ENCODE measurements at regions not wholly inside any gene's neighbourhood (a gene's known extent, or its start where the extent isn't known, plus 50 kb on each side); places are given as distances from the start of the nearest gene placed in this dataset.

DNA sequence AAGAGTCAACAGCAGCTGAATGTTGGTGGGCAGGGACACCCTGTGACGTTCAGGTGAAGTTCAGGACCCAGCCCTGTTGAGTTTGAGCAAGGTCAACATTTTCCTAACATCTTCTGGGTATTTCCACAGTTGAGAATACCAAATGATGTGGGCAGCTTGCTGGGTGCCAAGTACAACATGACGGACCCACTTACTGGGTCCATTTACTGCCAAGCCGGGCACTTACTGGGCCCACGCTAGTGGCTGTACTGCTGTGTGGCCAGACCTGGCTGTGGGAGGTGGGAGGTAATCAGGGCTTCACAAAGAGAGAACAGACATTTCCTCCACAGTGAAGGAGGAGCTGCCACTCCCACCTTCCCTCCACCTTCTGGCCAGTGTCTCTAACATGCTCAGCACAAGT lies 99.2 kb downstream of the PSMG1 start:
- no peak overlapping the region for H3K4me3 ChIP-seq (ENCODE audit: low read length)
- TF ChIP-seq, protein P1, sequence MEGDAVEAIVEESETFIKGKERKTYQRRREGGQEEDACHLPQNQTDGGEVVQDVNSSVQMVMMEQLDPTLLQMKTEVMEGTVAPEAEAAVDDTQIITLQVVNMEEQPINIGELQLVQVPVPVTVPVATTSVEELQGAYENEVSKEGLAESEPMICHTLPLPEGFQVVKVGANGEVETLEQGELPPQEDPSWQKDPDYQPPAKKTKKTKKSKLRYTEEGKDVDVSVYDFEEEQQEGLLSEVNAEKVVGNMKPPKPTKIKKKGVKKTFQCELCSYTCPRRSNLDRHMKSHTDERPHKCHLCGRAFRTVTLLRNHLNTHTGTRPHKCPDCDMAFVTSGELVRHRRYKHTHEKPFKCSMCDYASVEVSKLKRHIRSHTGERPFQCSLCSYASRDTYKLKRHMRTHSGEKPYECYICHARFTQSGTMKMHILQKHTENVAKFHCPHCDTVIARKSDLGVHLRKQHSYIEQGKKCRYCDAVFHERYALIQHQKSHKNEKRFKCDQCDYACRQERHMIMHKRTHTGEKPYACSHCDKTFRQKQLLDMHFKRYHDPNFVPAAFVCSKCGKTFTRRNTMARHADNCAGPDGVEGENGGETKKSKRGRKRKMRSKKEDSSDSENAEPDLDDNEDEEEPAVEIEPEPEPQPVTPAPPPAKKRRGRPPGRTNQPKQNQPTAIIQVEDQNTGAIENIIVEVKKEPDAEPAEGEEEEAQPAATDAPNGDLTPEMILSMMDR (conservative IDR thresholded peaks at IDR 0.05; ENCODE audit: low read depth, low read length), result no peak
- no peak for DNase-seq (ENCODE audit: low read depth)

DNA sequence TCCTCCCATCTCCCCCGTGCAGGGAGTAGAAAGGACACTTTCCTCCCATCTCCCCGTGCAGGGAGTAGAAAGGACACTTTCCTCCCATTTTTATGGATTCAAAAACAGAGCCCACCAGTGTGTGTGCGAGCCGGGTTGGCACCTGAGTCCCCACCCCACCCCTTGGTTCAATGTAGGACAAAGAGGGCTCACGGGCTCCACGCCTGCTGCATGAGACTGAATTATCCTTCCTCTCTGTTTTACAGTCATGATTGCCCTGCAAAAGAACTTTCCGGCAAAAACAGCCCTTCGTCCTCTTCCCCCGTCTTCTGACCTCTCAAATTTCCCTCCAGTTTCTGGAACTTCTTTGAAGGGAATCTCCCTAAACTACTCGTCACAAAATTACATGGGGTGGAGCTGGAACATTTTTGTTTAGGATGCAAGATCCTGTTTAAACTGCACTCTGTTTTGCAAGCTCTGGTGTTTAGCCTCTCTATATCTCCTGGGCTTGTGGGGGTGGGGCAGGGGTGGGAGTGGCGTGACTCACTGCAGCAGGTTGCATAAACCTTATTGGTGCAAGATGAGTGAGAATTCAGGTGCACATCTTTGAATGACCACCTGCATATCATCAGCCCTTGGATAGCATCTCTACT lies 99.8 kb downstream of the PSMG1 start:
- TF ChIP-seq, protein P1 (conservative IDR thresholded peaks at IDR 0.05; ENCODE audit: low read depth, low read length), result no peak
- no peak overlapping the region for H3K4me3 ChIP-seq (ENCODE audit: low read length)
- no peak for DNase-seq (ENCODE audit: low read depth)

DNA sequence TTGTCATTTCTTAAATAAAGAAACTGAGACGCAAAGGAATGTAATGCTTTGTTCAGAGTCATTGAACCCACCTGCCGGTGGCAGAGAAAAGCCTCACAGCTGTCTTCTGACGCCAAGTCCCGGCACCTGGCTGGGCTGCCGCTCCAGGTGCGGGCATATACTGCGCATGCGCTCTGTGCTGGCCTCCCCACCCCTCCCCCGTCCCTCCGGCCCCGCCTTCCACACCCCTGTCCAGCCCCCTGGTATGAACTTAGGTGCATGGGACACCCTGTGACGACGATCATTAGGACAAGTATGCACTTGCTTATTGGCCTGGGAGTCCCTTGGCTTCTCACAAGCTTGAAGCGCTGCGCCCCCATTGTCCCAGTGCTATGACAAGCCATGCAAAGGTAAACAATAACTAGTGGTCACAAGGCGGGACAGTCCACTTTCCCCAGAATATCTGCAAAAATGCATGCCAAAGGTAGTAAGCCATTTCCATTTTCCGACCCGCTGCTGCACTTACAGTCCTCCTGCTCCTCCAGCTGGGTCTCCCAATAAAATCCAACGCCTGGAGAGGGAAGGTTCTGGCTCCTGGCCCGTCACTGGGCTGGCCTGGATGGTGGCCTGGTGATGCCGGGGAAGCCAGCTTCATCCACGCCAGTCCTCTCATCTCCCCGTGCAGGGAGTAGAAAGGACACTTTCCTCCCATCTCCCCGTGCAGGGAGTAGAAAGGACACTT lies 100.4 kb downstream of the PSMG1 start:
- DNase-seq (ENCODE audit: low read depth), result no peak
- TF ChIP-seq, protein P1 (conservative IDR thresholded peaks at IDR 0.05; ENCODE audit: low read depth, low read length), result no peak
- H3K4me3 ChIP-seq (ENCODE audit: low read length), result no peak overlapping the region

DNA sequence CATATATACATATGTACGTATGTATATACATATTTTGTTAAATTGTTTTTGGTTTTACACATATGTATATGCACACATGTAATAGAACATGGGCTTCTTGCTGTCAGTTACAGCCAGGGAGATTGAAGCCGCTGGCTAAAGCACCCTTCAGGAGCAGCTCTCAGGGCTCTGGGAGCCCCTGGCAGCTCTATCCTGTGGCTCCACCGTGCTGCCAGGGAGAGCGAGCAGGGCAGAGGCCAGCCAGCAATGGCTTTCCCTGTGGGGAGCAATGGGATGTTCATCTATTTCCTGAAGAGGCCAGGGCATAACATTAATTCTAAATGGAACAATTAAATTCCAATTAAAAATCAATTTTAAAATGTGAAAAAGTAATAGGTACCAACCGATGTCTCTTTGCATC lies 102.9 kb downstream of the PSMG1 start:
- DNase-seq (ENCODE audit: low read depth), result no peak
- H3K4me3 ChIP-seq (ENCODE audit: low read length), result no peak overlapping the region
- TF ChIP-seq, protein P1 (conservative IDR thresholded peaks at IDR 0.05; ENCODE audit: low read depth, low read length), result no peak

DNA sequence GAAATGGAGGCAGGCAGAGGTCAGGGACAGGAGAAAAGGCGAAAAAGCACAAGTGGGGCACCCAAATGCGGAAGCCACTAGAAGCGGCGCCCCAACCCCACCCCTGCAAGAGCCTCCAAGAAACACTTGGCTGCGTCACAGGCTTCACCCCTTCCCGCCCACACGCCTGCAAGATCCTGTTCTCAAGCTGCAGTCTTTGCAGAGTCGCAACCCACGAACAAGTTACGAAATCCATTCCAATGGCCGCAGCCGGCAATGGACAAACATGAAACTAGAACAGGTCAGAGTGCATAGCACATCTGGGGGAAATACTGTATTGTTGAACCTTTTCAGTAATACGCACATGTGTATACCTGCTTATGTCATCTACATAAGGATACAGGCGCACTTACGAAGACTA lies 103.6 kb downstream of the PSMG1 start:
- TF ChIP-seq, protein P1 (conservative IDR thresholded peaks at IDR 0.05; ENCODE audit: low read depth, low read length), result no peak
- H3K4me3 ChIP-seq (ENCODE audit: low read length), result no peak overlapping the region
- no peak for DNase-seq (ENCODE audit: low read depth)

DNA sequence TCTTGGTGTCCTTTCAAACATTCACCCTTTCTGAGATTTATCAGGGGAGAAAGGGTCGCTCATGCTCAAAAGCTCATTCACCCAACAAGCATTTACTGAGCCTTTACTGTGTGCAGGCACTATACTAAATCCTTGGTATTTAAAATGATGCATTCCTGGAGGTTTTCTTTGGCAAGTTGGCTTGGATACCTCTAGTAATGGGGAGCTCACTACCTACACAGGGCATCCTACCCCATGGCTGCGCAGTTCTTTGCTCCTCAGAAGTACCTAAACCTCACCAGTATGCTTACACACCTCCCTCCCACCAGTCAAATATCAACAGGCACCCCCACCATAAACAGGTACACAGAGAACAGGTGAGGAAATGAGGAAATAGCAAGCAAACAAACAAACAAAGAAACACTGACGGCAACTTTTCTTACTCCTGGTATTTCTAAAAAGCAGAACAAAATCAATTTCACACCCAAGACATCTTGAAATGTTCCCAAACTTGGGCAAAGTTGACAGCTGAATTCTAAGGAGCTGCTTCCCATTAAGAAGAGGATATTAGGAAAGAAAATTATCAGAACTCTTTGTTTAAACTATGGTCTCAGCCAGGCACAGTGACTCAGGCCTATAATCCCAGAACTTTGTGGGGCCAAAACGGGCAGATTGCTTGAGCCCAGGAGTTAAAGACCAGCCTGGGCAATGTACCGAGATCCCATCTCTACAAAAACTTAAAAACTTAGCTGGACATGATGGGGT lies 104.8 kb downstream of the PSMG1 start:
- H3K4me3 ChIP-seq (ENCODE audit: low read length), result no peak overlapping the region
- TF ChIP-seq, protein P1 (conservative IDR thresholded peaks at IDR 0.05; ENCODE audit: low read depth, low read length), result no peak
- DNase-seq (ENCODE audit: low read depth), result no peak

Measured in retinal pigment epithelial cell (primary cell).